ENCODE measurements at regions not wholly inside any gene's neighbourhood (a gene's known extent, or its start where the extent isn't known, plus 50 kb on each side); places are given as distances from the start of the nearest gene placed in this dataset.

GRCh38 chr3:87968668-87969067, 90.1 kb downstream of the CGGBP1 start:
- no peak overlapping the region for H3K27ac Mint-ChIP-seq
- DNase-seq (no peak), ATAC-seq (ENCODE audit: poor library complexity) (no peak)
- POLR2A ChIA-PET, result no interaction called here
- CTCF ChIA-PET, result no interaction called here
- Histone ChIP-seq H3K4me3 (ENCODE audit: low read length) (no peak overlapping the region), H3K36me3 (ENCODE audit: insufficient read depth, low read length) (no peaks in the 10 kb centered on the region), H3K27me3 (ENCODE audit: control insufficient read depth in 1 of 2, insufficient read depth in 2 of 2, low read length in 2 of 2) (no peaks in the 10 kb centered on the region), H3K9me3 (ENCODE audit: control insufficient read depth in 1 of 2, insufficient read depth in 1 of 2, low read length in 2 of 2) (peaks cover 0 to 3% of the 10 kb centered on the region in 2 experiments), H3K4me1 (ENCODE audit: insufficient read depth, low read length) (no peaks in the 10 kb centered on the region), H3K27ac (ENCODE audit: low read depth in 1 of 2, low read length in 2 of 2) (no peak overlapping the region)
- H3K36me3 Mint-ChIP-seq (ENCODE audit: low read depth), result no peaks in the 10 kb centered on the region
- H3K4me3 Mint-ChIP-seq, result no peak overlapping the region
- peaks cover 7% of the 10 kb centered on the region for H3K27me3 Mint-ChIP-seq
- TF ChIP-seq CTCF (IDR thresholded peaks at IDR 0.05), result no peak
- no peaks in the 10 kb centered on the region for H3K4me1 Mint-ChIP-seq (ENCODE audit: low read depth)
- intact Hi-C loops (cut with DNase I, micrococcal nuclease), result no loop called here
- no peaks in the 10 kb centered on the region for H3K9me3 Mint-ChIP-seq

- TF ChIP-seq CTCF (IDR thresholded peaks at IDR 0.05), result no peak
- Histone ChIP-seq H3K4me1 (ENCODE audit: insufficient read depth, low read length) (no peaks in the 10 kb centered on the region), H3K9me3 (ENCODE audit: control insufficient read depth in 1 of 2, insufficient read depth in 1 of 2, low read length in 2 of 2) (no peaks in the 10 kb centered on the region), H3K27me3 (ENCODE audit: control insufficient read depth in 1 of 2, insufficient read depth in 2 of 2, low read length in 2 of 2) (peaks cover 0 to 1% of the 10 kb centered on the region in 2 experiments), H3K36me3 (ENCODE audit: insufficient read depth, low read length) (no peaks in the 10 kb centered on the region), H3K4me3 (ENCODE audit: low read length) (no peak overlapping the region), H3K27ac (ENCODE audit: low read depth in 1 of 2, low read length in 2 of 2) (no peak overlapping the region)
- ATAC-seq (ENCODE audit: poor library complexity) (no peak), DNase-seq (no peak)
- CTCF ChIA-PET, result no interaction called here
- POLR2A ChIA-PET, result no interaction called here
- H3K4me1 Mint-ChIP-seq (ENCODE audit: low read depth), result no peaks in the 10 kb centered on the region
- no peak overlapping the region for H3K27ac Mint-ChIP-seq
- H3K9me3 Mint-ChIP-seq, result no peaks in the 10 kb centered on the region
- no peaks in the 10 kb centered on the region for H3K36me3 Mint-ChIP-seq (ENCODE audit: low read depth)
- no peak overlapping the region for H3K4me3 Mint-ChIP-seq
- H3K27me3 Mint-ChIP-seq, result peaks cover 24% of the 10 kb centered on the region
- intact Hi-C loops (cut with DNase I, micrococcal nuclease), result no loop called here
These were observed 100.5 kb downstream of the CGGBP1 start for GRCh38 chr3:87958289-87958688.

GRCh38 chr3:87957575-87957974, 101.2 kb downstream of the CGGBP1 start:
- no peaks in the 10 kb centered on the region for H3K9me3 ChIP-seq (ENCODE audit: control insufficient read depth in 1 of 2, insufficient read depth in 1 of 2, low read length in 2 of 2)
- Mint-ChIP-seq H3K27me3 (peaks cover 20% of the 10 kb centered on the region), H3K27ac (no peak overlapping the region), H3K4me1 (ENCODE audit: low read depth) (no peaks in the 10 kb centered on the region), H3K4me3 (no peak overlapping the region), H3K9me3 (no peaks in the 10 kb centered on the region), H3K36me3 (ENCODE audit: low read depth) (no peaks in the 10 kb centered on the region)
- intact Hi-C loops (cut with DNase I, micrococcal nuclease), result no loop called here
- no peak overlapping the region for H3K27ac ChIP-seq (ENCODE audit: low read depth in 1 of 2, low read length in 2 of 2)
- ChIA-PET POLR2A (no interaction called here), CTCF (no interaction called here)
- no peaks in the 10 kb centered on the region for H3K36me3 ChIP-seq (ENCODE audit: insufficient read depth, low read length)
- no peak for TF ChIP-seq CTCF (IDR thresholded peaks at IDR 0.05)
- H3K27me3 ChIP-seq (ENCODE audit: control insufficient read depth in 1 of 2, insufficient read depth in 2 of 2, low read length in 2 of 2), result no peaks in the 10 kb centered on the region
- no peak for DNase-seq
- no peaks in the 10 kb centered on the region for H3K4me1 ChIP-seq (ENCODE audit: insufficient read depth, low read length)
- no peak overlapping the region for H3K4me3 ChIP-seq (ENCODE audit: low read length)
- ATAC-seq (ENCODE audit: poor library complexity), result no peak

Measured in CD4-positive, alpha-beta T cell (primary cell).